Erythroblast (primary cell): ENCODE measurements at regions not wholly inside any gene's neighbourhood (a gene's known extent, or its start where the extent isn't known, plus 50 kb on each side); places are given as distances from the start of the nearest gene placed in this dataset.
"Not testable (repeated sequence)": the region's sequence is repeated elsewhere in the genome, so short reads cannot be mapped to it uniquely, and the experiment has no call there.

ENCODE experiments used
- DNase-seq, 2 experiments: peaks; one replicate each; lab custom pipeline; 2025; lab: John Stamatoyannopoulos, UW
- GATA1 ChIP-seq: IDR thresholded peaks from 2 replicates; pipeline ENCODE4 v1.6.1; 2011; ENCODE audit warnings: low read depth, mild to moderate bottlenecking, control low read depth, low read length, moderate library complexity
- POLR2A ChIP-seq: IDR thresholded peaks from 2 replicates; pipeline ENCODE4 v1.6.1; 2011; ENCODE audit warnings: mild to moderate bottlenecking, low read length

- TF ChIP-seq POLR2A: no peak
- TF ChIP-seq GATA1: no peak
- DNase-seq: no peak
Observed at GRCh38 chr7:89666136-89666835, 488.0 kb upstream of the STEAP1 start.

- TF ChIP-seq GATA1 (no peak), POLR2A (no peak)
- DNase-seq: no peak
Observed at GRCh38 chr7:89680161-89680560, 474.1 kb upstream of the STEAP1 start.

GRCh38 chr7:89681448-89681847 is 472.8 kb upstream of the STEAP1 start:
- TF ChIP-seq GATA1: no peak
- no peak for TF ChIP-seq POLR2A
- DNase-seq: no peak

GRCh38 chr7:89685287-89685686 is 469.0 kb upstream of the STEAP1 start:
- TF ChIP-seq GATA1: no peak
- no peak for TF ChIP-seq POLR2A
- no peak for DNase-seq

- TF ChIP-seq POLR2A: no peak
- TF ChIP-seq GATA1: no peak
- no peak for DNase-seq
Observed at GRCh38 chr7:89687211-89687610, 467.1 kb upstream of the STEAP1 start.

- no peak for DNase-seq
- TF ChIP-seq GATA1 (no peak), POLR2A (no peak)
Observed at GRCh38 chr7:89695241-89695640, 459.0 kb upstream of the STEAP1 start.

- no peak for TF ChIP-seq POLR2A
- no peak for TF ChIP-seq GATA1
Observed at GRCh38 chr7:89714131-89714530, 440.1 kb upstream of the STEAP1 start.

GRCh38 chr7:89718941-89719340 is 435.3 kb upstream of the STEAP1 start:
- not testable (repeated sequence) for DNase-seq

More at GRCh38 chr7:89714131-89714530, 440.1 kb upstream of the STEAP1 start:
- DNase-seq: no peak

GRCh38 chr7:89728481-89728880 is 425.8 kb upstream of the STEAP1 start:
- DNase-seq: no peak
- TF ChIP-seq POLR2A: no peak
- TF ChIP-seq GATA1: no peak

- TF ChIP-seq GATA1 (no peak), POLR2A (no peak)
- DNase-seq: no peak
Observed at GRCh38 chr7:89731751-89732445, 422.4 kb upstream of the STEAP1 start.

GRCh38 chr7:89738549-89738948 is 415.7 kb upstream of the STEAP1 start:
- DNase-seq: no peak
- TF ChIP-seq GATA1 (no peak), POLR2A (no peak)

- TF ChIP-seq POLR2A: no peak
- no peak for TF ChIP-seq GATA1
- no peak for DNase-seq
Observed at GRCh38 chr7:89757910-89758309, 396.4 kb upstream of the STEAP1 start.

- no peak for DNase-seq
- TF ChIP-seq POLR2A: no peak
- no peak for TF ChIP-seq GATA1
Observed at GRCh38 chr7:89760690-89761089, 393.6 kb upstream of the STEAP1 start.

GRCh38 chr7:89761173-89761572 is 393.1 kb upstream of the STEAP1 start:
- TF ChIP-seq POLR2A (no peak), GATA1 (no peak)
- DNase-seq: no peak

- no peak for DNase-seq
- TF ChIP-seq GATA1 (no peak), POLR2A (no peak)
Observed at GRCh38 chr7:89770161-89770560, 384.1 kb upstream of the STEAP1 start.
